ENCODE measurements at regions not wholly inside any gene's neighbourhood (a gene's known extent, or its start where the extent isn't known, plus 50 kb on each side); places are given as distances from the start of the nearest gene placed in this dataset.

GRCh38 chr1:213474054-213474453 lies 423.0 kb downstream of the RPS6KC1 start:
- H3K27ac ChIP-seq (ENCODE audit: low read length), result no peak overlapping the region
- POLR2A ChIA-PET, result no interaction called here
- CTCF ChIA-PET, result no interaction called here
- BruUV-seq (replicated peaks), result no TSS peak
- no peak overlapping the region for H3K4me3 ChIP-seq (ENCODE audit: low read depth in 2 of 2, low read length in 2 of 2)
- no peaks in the 10 kb centered on the region for H3K36me3 ChIP-seq (ENCODE audit: control insufficient read depth, insufficient read depth, low read length)
- DNase-seq (ENCODE audit: low read depth, low spot score), result no peak
- in situ Hi-C loops (cut with HindIII; ENCODE audit: low pct_unique_long_range_greater_than_20kb, low sequenced_read_pairs) (no loop called here), intact Hi-C loops (cut with micrococcal nuclease; ENCODE audit: unreplicated experiment) (no loop called here)
- H3K9me3 ChIP-seq (ENCODE audit: control insufficient read depth, insufficient read depth, low read depth, low read length), result no peaks in the 10 kb centered on the region
- no peak for ATAC-seq
- H3K27me3 ChIP-seq (ENCODE audit: control insufficient read depth, insufficient read depth, low read length), result no peaks in the 10 kb centered on the region
- no peaks in the 10 kb centered on the region for H3K4me1 ChIP-seq (ENCODE audit: control insufficient read depth, insufficient read depth, low read length)
- TF ChIP-seq TCF7L2 (IDR thresholded peaks at IDR 0.05; ENCODE audit: low read depth, low read length) (no peak), CTCF (IDR thresholded peaks at IDR 0.05) (no peak), POLR2AphosphoS5 (IDR thresholded peaks at IDR 0.05; ENCODE audit: low read depth, low read length) (no peak), SIN3A (IDR thresholded peaks at IDR 0.05; ENCODE audit: borderline replicate concordance, insufficient read depth, low read depth, low read length) (no peak)
- TF ChIP-seq, protein P1, sequence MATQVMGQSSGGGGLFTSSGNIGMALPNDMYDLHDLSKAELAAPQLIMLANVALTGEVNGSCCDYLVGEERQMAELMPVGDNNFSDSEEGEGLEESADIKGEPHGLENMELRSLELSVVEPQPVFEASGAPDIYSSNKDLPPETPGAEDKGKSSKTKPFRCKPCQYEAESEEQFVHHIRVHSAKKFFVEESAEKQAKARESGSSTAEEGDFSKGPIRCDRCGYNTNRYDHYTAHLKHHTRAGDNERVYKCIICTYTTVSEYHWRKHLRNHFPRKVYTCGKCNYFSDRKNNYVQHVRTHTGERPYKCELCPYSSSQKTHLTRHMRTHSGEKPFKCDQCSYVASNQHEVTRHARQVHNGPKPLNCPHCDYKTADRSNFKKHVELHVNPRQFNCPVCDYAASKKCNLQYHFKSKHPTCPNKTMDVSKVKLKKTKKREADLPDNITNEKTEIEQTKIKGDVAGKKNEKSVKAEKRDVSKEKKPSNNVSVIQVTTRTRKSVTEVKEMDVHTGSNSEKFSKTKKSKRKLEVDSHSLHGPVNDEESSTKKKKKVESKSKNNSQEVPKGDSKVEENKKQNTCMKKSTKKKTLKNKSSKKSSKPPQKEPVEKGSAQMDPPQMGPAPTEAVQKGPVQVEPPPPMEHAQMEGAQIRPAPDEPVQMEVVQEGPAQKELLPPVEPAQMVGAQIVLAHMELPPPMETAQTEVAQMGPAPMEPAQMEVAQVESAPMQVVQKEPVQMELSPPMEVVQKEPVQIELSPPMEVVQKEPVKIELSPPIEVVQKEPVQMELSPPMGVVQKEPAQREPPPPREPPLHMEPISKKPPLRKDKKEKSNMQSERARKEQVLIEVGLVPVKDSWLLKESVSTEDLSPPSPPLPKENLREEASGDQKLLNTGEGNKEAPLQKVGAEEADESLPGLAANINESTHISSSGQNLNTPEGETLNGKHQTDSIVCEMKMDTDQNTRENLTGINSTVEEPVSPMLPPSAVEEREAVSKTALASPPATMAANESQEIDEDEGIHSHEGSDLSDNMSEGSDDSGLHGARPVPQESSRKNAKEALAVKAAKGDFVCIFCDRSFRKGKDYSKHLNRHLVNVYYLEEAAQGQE (IDR thresholded peaks at IDR 0.05; ENCODE audit: insufficient read depth in 1 of 2, low read depth in 2 of 2, low read length in 1 of 2), result no peak

DNA sequence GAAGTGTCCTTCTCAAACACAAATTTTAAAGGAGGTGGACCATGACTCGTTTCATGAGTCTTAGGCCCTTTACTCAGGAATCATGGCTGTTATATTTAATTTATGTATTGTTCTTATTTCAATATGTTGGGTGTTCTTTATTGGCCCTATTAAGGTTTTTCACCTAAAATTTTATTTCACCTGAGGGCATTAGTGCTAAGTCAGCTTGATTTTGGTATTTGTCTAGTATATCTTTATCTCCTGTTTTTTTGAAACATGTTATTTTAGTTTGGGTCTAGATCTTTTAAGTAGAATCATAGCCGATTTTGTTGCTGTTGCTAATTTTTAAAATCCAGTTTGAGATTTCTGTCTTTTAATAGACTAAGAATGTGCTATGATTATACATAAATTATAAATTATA lies 430.4 kb downstream of the RPS6KC1 start:
- ChIA-PET CTCF (no interaction called here), POLR2A (no interaction called here)
- H3K9me3 ChIP-seq (ENCODE audit: control insufficient read depth, insufficient read depth, low read depth, low read length), result no peaks in the 10 kb centered on the region
- ATAC-seq (no peak), DNase-seq (ENCODE audit: low read depth, low spot score) (no peak)
- H3K27me3 ChIP-seq (ENCODE audit: control insufficient read depth, insufficient read depth, low read length), result no peaks in the 10 kb centered on the region
- no TSS peak for BruUV-seq (replicated peaks)
- intact Hi-C loops (cut with micrococcal nuclease; ENCODE audit: unreplicated experiment), result no loop called here
- no peaks in the 10 kb centered on the region for H3K4me1 ChIP-seq (ENCODE audit: control insufficient read depth, insufficient read depth, low read length)
- TF ChIP-seq TCF7L2 (IDR thresholded peaks at IDR 0.05; ENCODE audit: low read depth, low read length), result no peak
- TF ChIP-seq POLR2AphosphoS5 (IDR thresholded peaks at IDR 0.05; ENCODE audit: low read depth, low read length), result no peak
- TF ChIP-seq CTCF (IDR thresholded peaks at IDR 0.05), result no peak
- TF ChIP-seq, protein P1 (IDR thresholded peaks at IDR 0.05; ENCODE audit: insufficient read depth in 1 of 2, low read depth in 2 of 2, low read length in 1 of 2), result no peak
- no peak for TF ChIP-seq SIN3A (IDR thresholded peaks at IDR 0.05; ENCODE audit: borderline replicate concordance, insufficient read depth, low read depth, low read length)
- no peak overlapping the region for H3K4me3 ChIP-seq (ENCODE audit: low read depth in 2 of 2, low read length in 2 of 2)
- H3K36me3 ChIP-seq (ENCODE audit: control insufficient read depth, insufficient read depth, low read length), result no peaks in the 10 kb centered on the region
- in situ Hi-C loops (cut with HindIII; ENCODE audit: low pct_unique_long_range_greater_than_20kb, low sequenced_read_pairs), result no loop called here
- no peak overlapping the region for H3K27ac ChIP-seq (ENCODE audit: low read length)

Measured in Panc1 (cell line).